Progenitor cell of endocrine pancreas (in vitro differentiated cells): ENCODE measurements at regions not wholly inside any gene's neighbourhood (a gene's known extent, or its start where the extent isn't known, plus 50 kb on each side); places are given as distances from the start of the nearest gene placed in this dataset.
"Not testable (repeated sequence)": the region's sequence is repeated elsewhere in the genome, so short reads cannot be mapped to it uniquely, and the experiment has no call there.

Source experiments
- DNase-seq: peaks from one replicate; pipeline ENCODE4 v3.0.0; 2021; ENCODE audit warnings: low spot score; ENCODE audit not compliant: unreplicated experiment
- H3K27ac Mint-ChIP-seq: 2 replicates; pipeline ENCODE4 v1.8.0; 2021; ENCODE audit warnings: mild to moderate bottlenecking, moderate library complexity, mixed read lengths
- H3K27me3 Mint-ChIP-seq: 2 replicates; pipeline ENCODE4 v1.8.0; 2021; ENCODE audit warnings: mixed read lengths
- H3K36me3 Mint-ChIP-seq: 2 replicates; pipeline ENCODE4 v1.8.0; 2022; ENCODE audit warnings: mixed read lengths; ENCODE audit not compliant: insufficient read depth
- H3K4me1 Mint-ChIP-seq: 2 replicates; pipeline ENCODE4 v1.8.0; 2021; ENCODE audit warnings: low read depth, mixed read lengths
- H3K4me3 Mint-ChIP-seq: 2 replicates; pipeline ENCODE4 v1.8.0; 2021; ENCODE audit warnings: low read depth, mild to moderate bottlenecking, moderate library complexity, mixed read lengths
- H3K9me3 Mint-ChIP-seq: 2 replicates; pipeline ENCODE4 v1.8.0; 2021; ENCODE audit warnings: low read depth, mixed read lengths
- CTCF ChIP-seq: fragments of 200-600 bp; sonication (generic); IDR thresholded peaks from one replicate; pipeline ENCODE4 v1.5.0; 2021; ENCODE audit warnings: antibody characterized with exemption, mild to moderate bottlenecking; ENCODE audit not compliant: unreplicated experiment

GRCh38 chr9:99488131-99489059 is 266.3 kb downstream of the SEC61B start:
- no peak for TF ChIP-seq CTCF
- Mint-ChIP-seq H3K27ac (no peak overlapping the region), H3K27me3 (no peaks in the 10 kb centered on the region)

DNA sequence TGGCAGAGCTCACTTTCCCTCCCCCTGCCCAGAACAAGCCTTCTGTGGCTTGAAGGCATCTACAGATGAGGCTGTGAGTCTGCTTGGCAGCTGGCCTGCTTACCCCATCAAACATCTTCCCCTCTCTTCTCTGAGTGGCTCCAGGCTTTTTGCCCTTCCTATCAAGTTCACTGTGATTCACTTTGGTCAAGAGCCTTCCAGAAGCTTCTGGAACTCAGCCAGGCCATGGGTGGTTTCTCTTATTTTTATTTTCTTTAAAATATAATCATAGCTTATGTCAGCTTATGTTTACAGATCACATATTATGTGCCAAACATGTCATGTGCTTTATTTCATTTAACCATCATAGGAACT is 267.0 kb downstream of the SEC61B start:
- Mint-ChIP-seq H3K4me1 (no peaks in the 10 kb centered on the region), H3K9me3 (peaks cover 1% of the 10 kb centered on the region), H3K36me3 (no peaks in the 10 kb centered on the region), H3K27ac (no peak overlapping the region), H3K4me3 (no peak overlapping the region), H3K27me3 (no peaks in the 10 kb centered on the region)
- no peak for TF ChIP-seq CTCF
- no peak for DNase-seq

More at GRCh38 chr9:99488131-99489059, 266.3 kb downstream of the SEC61B start:
- Mint-ChIP-seq H3K36me3 (peaks cover 2% of the 10 kb centered on the region), H3K4me3 (no peak overlapping the region), H3K9me3 (peaks cover 5% of the 10 kb centered on the region), H3K4me1 (no peaks in the 10 kb centered on the region)
- DNase-seq, result no peak

- TF ChIP-seq CTCF, result no peak
- Mint-ChIP-seq H3K36me3 (no peaks in the 10 kb centered on the region), H3K9me3 (no peaks in the 10 kb centered on the region), H3K4me3 (no peak overlapping the region), H3K4me1 (no peaks in the 10 kb centered on the region), H3K27me3 (no peaks in the 10 kb centered on the region), H3K27ac (no peak overlapping the region)
- DNase-seq, result no peak
Measured at GRCh38 chr9:99490729-99491128, 268.6 kb downstream of the SEC61B start.

- Mint-ChIP-seq H3K4me3 (no peak overlapping the region), H3K27ac (no peak overlapping the region), H3K9me3 (no peaks in the 10 kb centered on the region), H3K4me1 (no peaks in the 10 kb centered on the region), H3K36me3 (no peaks in the 10 kb centered on the region), H3K27me3 (no peaks in the 10 kb centered on the region)
- DNase-seq, result no peak
- TF ChIP-seq CTCF, result no peak
Measured at GRCh38 chr9:99491408-99492158, 269.5 kb downstream of the SEC61B start.

DNA sequence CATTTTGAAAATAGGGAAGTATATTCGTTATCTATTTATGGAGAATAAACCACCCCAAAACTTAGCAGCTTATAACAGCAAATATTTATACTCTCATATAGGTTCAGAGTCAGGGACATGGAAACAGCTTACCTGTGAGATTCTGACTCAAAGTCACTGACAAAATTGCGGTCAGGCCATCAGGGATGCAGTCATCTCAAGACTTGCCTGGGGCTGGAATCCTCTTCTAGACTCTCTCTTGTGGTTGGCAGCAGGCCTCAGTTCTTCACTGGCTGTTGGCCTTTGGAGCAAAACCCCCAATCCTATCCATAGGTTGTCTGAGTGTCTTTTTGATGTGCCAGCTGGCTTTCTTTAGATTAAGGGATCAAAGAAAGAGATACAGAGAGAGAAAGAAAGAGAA is 275.6 kb downstream of the SEC61B start:
- H3K9me3 Mint-ChIP-seq, result peaks cover 7% of the 10 kb centered on the region
- no peak for DNase-seq
- no peak for TF ChIP-seq CTCF
- no peak overlapping the region for H3K4me3 Mint-ChIP-seq
- peaks cover 3% of the 10 kb centered on the region for H3K36me3 Mint-ChIP-seq
- H3K4me1 Mint-ChIP-seq, result no peaks in the 10 kb centered on the region
- no peak overlapping the region for H3K27ac Mint-ChIP-seq
- no peaks in the 10 kb centered on the region for H3K27me3 Mint-ChIP-seq

GRCh38 chr9:99498979-99499378 is 276.9 kb downstream of the SEC61B start:
- H3K9me3 Mint-ChIP-seq, H3K4me1 Mint-ChIP-seq, H3K27ac Mint-ChIP-seq, H3K27me3 Mint-ChIP-seq, H3K36me3 Mint-ChIP-seq, DNase-seq: not testable (repeated sequence)
- peak overlapping the region; percentile 64 for H3K4me3 Mint-ChIP-seq
